HUDEP-2 (cell line): ENCODE measurements at regions not wholly inside any gene's neighbourhood (a gene's known extent, or its start where the extent isn't known, plus 50 kb on each side); places are given as distances from the start of the nearest gene placed in this dataset.
"Not testable (repeated sequence)": the region's sequence is repeated elsewhere in the genome, so short reads cannot be mapped to it uniquely, and the experiment has no call there.

Experiments
- DNase-seq, 76 experiments: peaks; one replicate each; lab custom pipeline; 2025; ENCODE audit not compliant: unreplicated experiment in 76 of 76; lab: John Stamatoyannopoulos, UW

GRCh38 chr7:10786976-10787375 is 186.7 kb upstream of the PHF14 start:
- DNase-seq, result not testable (repeated sequence)

- no peak for DNase-seq
These were observed 184.5 kb upstream of the PHF14 start for GRCh38 chr7:10789170-10789569.

GRCh38 chr7:10790910-10791309 is 182.8 kb upstream of the PHF14 start:
- no peak for DNase-seq

GRCh38 chr7:10793995-10794775 is 179.5 kb upstream of the PHF14 start:
- DNase-seq, result no peak

GRCh38 chr7:10797157-10797556 is 176.5 kb upstream of the PHF14 start:
- no peak for DNase-seq

- DNase-seq, result no peak
These were observed 175.6 kb upstream of the PHF14 start for GRCh38 chr7:10798044-10798443.

GRCh38 chr7:10799475-10799874 is 174.2 kb upstream of the PHF14 start:
- DNase-seq, result no peak

- no peak for DNase-seq
These were observed 171.7 kb upstream of the PHF14 start for GRCh38 chr7:10802011-10802410.

GRCh38 chr7:10802526-10802925 is 171.1 kb upstream of the PHF14 start:
- DNase-seq, result no peak

GRCh38 chr7:10803720-10804119 is 170.0 kb upstream of the PHF14 start:
- peak in 15 of 76 experiments; percentile 0 to 30 (median 3) for DNase-seq

GRCh38 chr7:10804770-10805169 is 168.9 kb upstream of the PHF14 start:
- no peak for DNase-seq

- no peak for DNase-seq
These were observed 158.1 kb upstream of the PHF14 start for GRCh38 chr7:10815546-10815945.

GRCh38 chr7:10821156-10821555 is 152.5 kb upstream of the PHF14 start:
- no peak for DNase-seq

GRCh38 chr7:10824154-10824553 is 149.5 kb upstream of the PHF14 start:
- DNase-seq, result no peak

- DNase-seq, result no peak
These were observed 135.4 kb upstream of the PHF14 start for GRCh38 chr7:10838228-10838627.

GRCh38 chr7:10845225-10845624 is 128.4 kb upstream of the PHF14 start:
- DNase-seq, result no peak

GRCh38 chr7:10855583-10855982 is 118.1 kb upstream of the PHF14 start:
- no peak for DNase-seq

GRCh38 chr7:10860516-10860915 is 113.2 kb upstream of the PHF14 start:
- no peak for DNase-seq

GRCh38 chr7:10863476-10863875 is 110.2 kb upstream of the PHF14 start:
- DNase-seq, result no peak

GRCh38 chr7:10874666-10875065 is 99.0 kb upstream of the PHF14 start:
- DNase-seq, result no peak

GRCh38 chr7:10875080-10875479 is 98.6 kb upstream of the PHF14 start:
- no peak for DNase-seq

GRCh38 chr7:10888861-10889260 is 84.8 kb upstream of the PHF14 start:
- DNase-seq, result no peak
